ENCODE measurements at regions not wholly inside any gene's neighbourhood (a gene's known extent, or its start where the extent isn't known, plus 50 kb on each side); places are given as distances from the start of the nearest gene placed in this dataset.

DNA sequence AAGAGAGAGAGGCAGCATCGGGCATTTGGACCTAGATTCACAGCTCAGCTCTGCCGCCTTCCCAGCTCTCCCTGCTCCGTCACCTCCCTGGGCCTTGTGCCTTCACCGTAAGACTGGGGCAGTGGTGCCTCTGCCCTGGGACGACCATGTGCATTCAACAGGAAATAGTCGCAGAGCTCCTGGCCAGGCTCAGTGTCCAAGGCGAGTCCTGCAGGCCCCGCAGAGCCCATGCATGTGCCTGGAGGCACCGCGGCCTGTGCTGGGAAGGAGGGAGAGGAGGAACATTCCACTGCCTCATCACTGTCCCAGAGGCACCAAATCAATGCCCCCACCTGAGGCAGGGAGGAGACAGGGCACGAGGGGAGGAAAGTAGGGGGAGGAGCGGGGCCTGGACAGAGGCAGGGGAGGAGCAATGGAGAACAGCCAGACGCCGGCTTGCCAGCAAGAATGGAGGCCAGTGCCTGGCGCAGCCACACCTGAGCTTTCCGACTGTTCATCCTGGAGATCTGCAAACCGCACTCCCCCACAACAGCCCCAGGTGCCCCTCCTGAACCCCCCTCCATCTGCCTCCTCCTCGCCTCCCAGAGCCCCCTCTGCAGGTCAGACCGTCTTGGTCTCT lies 74.4 kb upstream of the PRR5 start:
- no peak for TF ChIP-seq POLR2A (IDR thresholded peaks at IDR 0.05; ENCODE audit: low read length)
- no peak for TF ChIP-seq GATA1 (IDR thresholded peaks at IDR 0.05; ENCODE audit: low read depth, low read length)
